ENCODE measurements at regions not wholly inside any gene's neighbourhood (a gene's known extent, or its start where the extent isn't known, plus 50 kb on each side); places are given as distances from the start of the nearest gene placed in this dataset.

DNA sequence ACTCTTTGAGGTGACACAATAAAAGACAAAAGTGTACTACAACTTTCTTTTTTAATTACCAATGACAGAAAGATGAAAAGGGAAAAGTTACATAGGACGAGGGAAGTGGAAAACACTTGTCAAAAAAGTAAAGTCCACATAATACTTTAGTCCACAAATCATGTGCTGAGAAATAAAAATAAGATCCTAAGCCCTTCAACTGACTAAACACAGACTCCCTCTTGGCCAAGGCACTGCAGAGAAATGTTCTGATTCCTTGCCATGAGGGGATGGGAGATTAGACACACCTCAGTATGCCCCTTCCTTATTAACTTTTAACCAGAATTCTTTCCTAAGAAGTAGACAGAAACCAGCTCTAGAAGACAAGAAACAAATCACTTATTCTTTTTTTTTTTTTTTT is 59.5 kb upstream of the TGFBR2 start:
- TF ChIP-seq, protein P1, sequence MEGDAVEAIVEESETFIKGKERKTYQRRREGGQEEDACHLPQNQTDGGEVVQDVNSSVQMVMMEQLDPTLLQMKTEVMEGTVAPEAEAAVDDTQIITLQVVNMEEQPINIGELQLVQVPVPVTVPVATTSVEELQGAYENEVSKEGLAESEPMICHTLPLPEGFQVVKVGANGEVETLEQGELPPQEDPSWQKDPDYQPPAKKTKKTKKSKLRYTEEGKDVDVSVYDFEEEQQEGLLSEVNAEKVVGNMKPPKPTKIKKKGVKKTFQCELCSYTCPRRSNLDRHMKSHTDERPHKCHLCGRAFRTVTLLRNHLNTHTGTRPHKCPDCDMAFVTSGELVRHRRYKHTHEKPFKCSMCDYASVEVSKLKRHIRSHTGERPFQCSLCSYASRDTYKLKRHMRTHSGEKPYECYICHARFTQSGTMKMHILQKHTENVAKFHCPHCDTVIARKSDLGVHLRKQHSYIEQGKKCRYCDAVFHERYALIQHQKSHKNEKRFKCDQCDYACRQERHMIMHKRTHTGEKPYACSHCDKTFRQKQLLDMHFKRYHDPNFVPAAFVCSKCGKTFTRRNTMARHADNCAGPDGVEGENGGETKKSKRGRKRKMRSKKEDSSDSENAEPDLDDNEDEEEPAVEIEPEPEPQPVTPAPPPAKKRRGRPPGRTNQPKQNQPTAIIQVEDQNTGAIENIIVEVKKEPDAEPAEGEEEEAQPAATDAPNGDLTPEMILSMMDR (IDR thresholded peaks at IDR 0.05; ENCODE audit: extremely low read depth, low read depth, low read length), result no peak
- Histone ChIP-seq H2AFZ (ENCODE audit: low read length) (no peak overlapping the region), H3K27ac (ENCODE audit: low read depth, low read length) (no peak overlapping the region), H3K27me3 (ENCODE audit: insufficient read depth, low read length) (no peaks in the 10 kb centered on the region), H3K36me3 (ENCODE audit: insufficient read depth, low read length) (no peaks in the 10 kb centered on the region), H4K20me1 (ENCODE audit: insufficient read depth, low read length) (no peaks in the 10 kb centered on the region), H3K4me2 (ENCODE audit: insufficient read depth, low read length) (no peak overlapping the region), H3K4me1 (ENCODE audit: insufficient read depth, low read length) (peaks cover 8% of the 10 kb centered on the region), H3K9me3 (ENCODE audit: low read depth, low read length) (no peaks in the 10 kb centered on the region), H3K4me3 (ENCODE audit: insufficient read depth, low read length) (no peak overlapping the region), H3K79me2 (ENCODE audit: insufficient read depth, low read length) (no peaks in the 10 kb centered on the region)
- no peak for DNase-seq (ENCODE audit: insufficient read length, low spot score, missing footprints)

DNA sequence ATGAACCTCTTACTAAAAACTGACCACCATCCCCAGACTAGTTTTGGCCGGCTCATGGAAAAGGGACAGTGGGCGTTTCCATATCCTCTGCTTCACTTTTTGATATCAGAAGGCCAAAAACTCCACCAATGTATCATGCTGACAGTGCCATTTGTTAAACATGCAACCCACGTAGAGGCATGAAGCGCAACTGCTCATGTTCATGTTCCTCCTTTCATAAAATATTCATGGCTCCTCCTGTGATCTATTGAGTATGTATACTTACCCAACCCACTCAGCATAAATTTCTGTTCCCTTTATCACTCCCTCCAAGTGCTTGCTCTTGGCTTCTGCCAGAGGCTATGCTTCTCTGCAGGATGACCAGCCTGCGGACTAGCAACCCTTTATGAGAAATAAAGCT is 58.7 kb upstream of the TGFBR2 start:
- H3K9me3 ChIP-seq (ENCODE audit: low read depth, low read length), result no peaks in the 10 kb centered on the region
- TF ChIP-seq, protein P1 (IDR thresholded peaks at IDR 0.05; ENCODE audit: extremely low read depth, low read depth, low read length), result no peak
- no peak for DNase-seq (ENCODE audit: insufficient read length, low spot score, missing footprints)
- H3K79me2 ChIP-seq (ENCODE audit: insufficient read depth, low read length), result no peaks in the 10 kb centered on the region
- no peak overlapping the region for H3K27ac ChIP-seq (ENCODE audit: low read depth, low read length)
- H3K27me3 ChIP-seq (ENCODE audit: insufficient read depth, low read length), result no peaks in the 10 kb centered on the region
- H3K4me3 ChIP-seq (ENCODE audit: insufficient read depth, low read length), result no peak overlapping the region
- H4K20me1 ChIP-seq (ENCODE audit: insufficient read depth, low read length), result no peaks in the 10 kb centered on the region
- H3K4me2 ChIP-seq (ENCODE audit: insufficient read depth, low read length), result no peak overlapping the region
- no peaks in the 10 kb centered on the region for H3K36me3 ChIP-seq (ENCODE audit: insufficient read depth, low read length)
- no peak overlapping the region for H2AFZ ChIP-seq (ENCODE audit: low read length)
- H3K4me1 ChIP-seq (ENCODE audit: insufficient read depth, low read length), result peaks cover 8% of the 10 kb centered on the region

DNA sequence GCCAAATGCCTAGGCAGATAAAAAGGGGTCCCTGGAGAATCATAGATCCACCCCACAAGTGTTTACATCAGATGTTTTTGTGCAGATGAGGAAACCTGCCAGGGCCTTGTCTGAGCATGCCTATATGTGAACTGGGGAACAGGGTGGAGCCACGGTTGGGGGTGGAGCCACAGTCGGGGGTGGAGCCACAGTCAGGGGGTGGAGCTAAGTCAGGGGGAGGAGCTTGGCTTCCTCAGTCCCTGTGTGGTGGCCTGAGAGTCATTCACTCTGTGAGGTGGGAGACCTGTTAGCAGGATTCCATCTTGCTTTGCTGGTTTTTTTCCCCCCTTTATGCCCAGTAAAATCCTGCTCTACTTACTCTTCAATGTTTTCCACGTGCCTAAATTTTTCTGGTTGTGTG is 57.8 kb upstream of the TGFBR2 start:
- no peaks in the 10 kb centered on the region for H3K79me2 ChIP-seq (ENCODE audit: insufficient read depth, low read length)
- DNase-seq (ENCODE audit: insufficient read length, low spot score, missing footprints), result no peak

DNA sequence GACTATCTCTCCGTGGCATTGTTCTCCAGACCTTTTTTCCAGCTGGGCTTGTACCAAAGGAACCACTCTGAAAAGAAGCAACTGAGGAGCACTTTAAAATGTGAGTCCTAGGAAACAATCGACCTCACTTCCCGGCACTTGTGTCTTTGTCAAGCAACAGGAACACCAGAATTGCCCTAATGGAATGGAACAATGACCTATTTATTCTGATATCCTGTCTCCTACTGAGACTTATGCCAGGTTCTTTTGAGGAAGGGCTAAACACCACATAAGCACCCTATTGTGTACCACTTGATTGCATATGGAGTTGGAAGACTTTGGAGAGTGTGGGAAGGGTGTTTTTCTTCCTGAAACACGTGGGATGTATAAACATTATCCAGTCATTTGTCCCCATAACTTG is 56.8 kb upstream of the TGFBR2 start:
- Histone ChIP-seq H3K4me2 (ENCODE audit: insufficient read depth, low read length) (no peak overlapping the region), H3K79me2 (ENCODE audit: insufficient read depth, low read length) (no peaks in the 10 kb centered on the region), H2AFZ (ENCODE audit: low read length) (no peak overlapping the region), H3K27ac (ENCODE audit: low read depth, low read length) (no peak overlapping the region), H3K4me1 (ENCODE audit: insufficient read depth, low read length) (peaks cover 11% of the 10 kb centered on the region), H3K4me3 (ENCODE audit: insufficient read depth, low read length) (no peak overlapping the region), H3K36me3 (ENCODE audit: insufficient read depth, low read length) (no peaks in the 10 kb centered on the region), H3K27me3 (ENCODE audit: insufficient read depth, low read length) (no peaks in the 10 kb centered on the region), H3K9me3 (ENCODE audit: low read depth, low read length) (no peaks in the 10 kb centered on the region), H4K20me1 (ENCODE audit: insufficient read depth, low read length) (no peaks in the 10 kb centered on the region)
- TF ChIP-seq, protein P1 (IDR thresholded peaks at IDR 0.05; ENCODE audit: extremely low read depth, low read depth, low read length), result no peak
- no peak for DNase-seq (ENCODE audit: insufficient read length, low spot score, missing footprints)

More for the DNA sequence above, 57.8 kb upstream of the TGFBR2 start:
- H3K27me3 ChIP-seq (ENCODE audit: insufficient read depth, low read length), result no peaks in the 10 kb centered on the region
- H3K4me3 ChIP-seq (ENCODE audit: insufficient read depth, low read length), result no peak overlapping the region
- no peaks in the 10 kb centered on the region for H3K36me3 ChIP-seq (ENCODE audit: insufficient read depth, low read length)
- H3K27ac ChIP-seq (ENCODE audit: low read depth, low read length), result no peak overlapping the region
- peaks cover 9% of the 10 kb centered on the region for H3K4me1 ChIP-seq (ENCODE audit: insufficient read depth, low read length)
- H3K9me3 ChIP-seq (ENCODE audit: low read depth, low read length), result no peaks in the 10 kb centered on the region
- no peak overlapping the region for H2AFZ ChIP-seq (ENCODE audit: low read length)
- H4K20me1 ChIP-seq (ENCODE audit: insufficient read depth, low read length), result no peaks in the 10 kb centered on the region
- H3K4me2 ChIP-seq (ENCODE audit: insufficient read depth, low read length), result no peak overlapping the region
- TF ChIP-seq, protein P1 (IDR thresholded peaks at IDR 0.05; ENCODE audit: extremely low read depth, low read depth, low read length), result no peak
